ENCODE measurements at regions not wholly inside any gene's neighbourhood (a gene's known extent, or its start where the extent isn't known, plus 50 kb on each side); places are given as distances from the start of the nearest gene placed in this dataset.

DNA sequence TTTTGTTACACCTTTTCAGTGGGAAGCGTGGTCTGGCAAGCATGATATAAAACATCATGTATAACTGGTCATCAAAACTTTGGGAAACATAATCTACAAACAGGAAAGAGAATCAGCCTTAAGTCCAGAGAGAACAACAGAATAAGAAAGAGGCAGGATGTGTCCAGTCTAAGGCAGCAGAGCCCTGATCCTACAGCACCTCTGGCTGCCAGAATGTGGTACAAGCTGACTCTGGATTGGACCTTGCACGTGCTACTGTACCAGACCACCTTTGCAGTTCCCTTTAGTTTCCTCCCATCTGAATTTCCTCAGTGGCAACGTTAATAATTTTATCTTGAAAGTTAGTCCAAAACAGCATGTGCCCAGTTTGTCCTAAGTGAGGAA, 824.6 kb upstream of the IGFBP3 start:
- DNase-seq (ENCODE audit: low spot score in 2 of 2), result no peak
- Histone ChIP-seq H3K9me3 (no peaks in the 10 kb centered on the region), H3K36me3 (no peaks in the 10 kb centered on the region), H3K4me3 (no peak overlapping the region), H3K4me1 (peaks cover 0 to 4% (median 0%) of the 10 kb centered on the region in 4 donors), H3K27me3 (no peaks in the 10 kb centered on the region), H3K27ac (no peak overlapping the region)
- TF ChIP-seq POLR2A (IDR thresholded peaks at IDR 0.05), result no peak
- no peak for TF ChIP-seq EP300 (IDR thresholded peaks at IDR 0.05)
- TF ChIP-seq, protein P1, sequence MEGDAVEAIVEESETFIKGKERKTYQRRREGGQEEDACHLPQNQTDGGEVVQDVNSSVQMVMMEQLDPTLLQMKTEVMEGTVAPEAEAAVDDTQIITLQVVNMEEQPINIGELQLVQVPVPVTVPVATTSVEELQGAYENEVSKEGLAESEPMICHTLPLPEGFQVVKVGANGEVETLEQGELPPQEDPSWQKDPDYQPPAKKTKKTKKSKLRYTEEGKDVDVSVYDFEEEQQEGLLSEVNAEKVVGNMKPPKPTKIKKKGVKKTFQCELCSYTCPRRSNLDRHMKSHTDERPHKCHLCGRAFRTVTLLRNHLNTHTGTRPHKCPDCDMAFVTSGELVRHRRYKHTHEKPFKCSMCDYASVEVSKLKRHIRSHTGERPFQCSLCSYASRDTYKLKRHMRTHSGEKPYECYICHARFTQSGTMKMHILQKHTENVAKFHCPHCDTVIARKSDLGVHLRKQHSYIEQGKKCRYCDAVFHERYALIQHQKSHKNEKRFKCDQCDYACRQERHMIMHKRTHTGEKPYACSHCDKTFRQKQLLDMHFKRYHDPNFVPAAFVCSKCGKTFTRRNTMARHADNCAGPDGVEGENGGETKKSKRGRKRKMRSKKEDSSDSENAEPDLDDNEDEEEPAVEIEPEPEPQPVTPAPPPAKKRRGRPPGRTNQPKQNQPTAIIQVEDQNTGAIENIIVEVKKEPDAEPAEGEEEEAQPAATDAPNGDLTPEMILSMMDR (IDR thresholded peaks at IDR 0.05), result no peak
- WGBS, 2 donors, result 67 to 78% methylated on average over 3 of the region's 3 CpGs

DNA sequence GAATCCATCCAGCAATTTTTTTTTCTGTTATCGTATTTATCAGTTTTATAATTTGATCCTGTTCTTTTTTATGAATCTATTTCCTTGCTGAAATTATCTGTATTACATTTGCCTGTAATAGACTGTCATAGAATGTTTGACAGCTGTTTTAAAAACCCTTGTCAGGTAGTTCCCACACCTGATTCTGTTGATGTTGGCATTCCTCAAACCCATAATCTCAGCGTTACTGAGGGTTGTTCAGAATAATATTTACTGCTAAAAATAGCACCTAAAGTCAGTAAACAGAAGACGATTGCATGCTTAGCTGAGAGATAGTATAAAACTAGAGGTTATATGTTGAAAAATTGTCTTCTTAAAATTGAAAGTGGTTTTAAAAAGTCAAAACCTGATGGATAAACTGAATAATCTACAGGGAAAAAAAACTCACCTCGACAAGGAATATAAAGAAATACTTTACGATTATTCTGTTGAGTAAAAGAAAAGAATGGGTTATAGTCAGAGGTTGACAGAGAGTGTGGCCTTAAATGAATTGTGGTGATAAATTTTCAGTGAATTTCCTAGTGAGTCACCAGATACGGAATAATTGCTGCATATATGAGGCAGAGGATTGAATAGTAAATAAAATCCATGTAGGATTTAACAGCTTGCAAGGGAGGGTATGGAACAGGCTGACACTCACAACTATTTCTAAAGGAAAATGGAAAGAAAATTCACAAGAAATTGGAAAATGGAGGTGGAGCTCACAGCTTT, 824.1 kb upstream of the IGFBP3 start:
- Histone ChIP-seq H3K27ac (no peak overlapping the region), H3K4me3 (no peak overlapping the region), H3K4me1 (peaks cover 0 to 4% (median 0%) of the 10 kb centered on the region in 4 donors), H3K36me3 (no peaks in the 10 kb centered on the region), H3K9me3 (no peaks in the 10 kb centered on the region), H3K27me3 (no peaks in the 10 kb centered on the region)
- TF ChIP-seq, protein P1 (IDR thresholded peaks at IDR 0.05), result no peak
- TF ChIP-seq EP300 (IDR thresholded peaks at IDR 0.05) (no peak), POLR2A (IDR thresholded peaks at IDR 0.05) (no peak)
- no peak for DNase-seq (ENCODE audit: low spot score in 2 of 2)
- WGBS, 2 donors, result 70 to 71% methylated on average over 6 of the region's 6 CpGs

DNA sequence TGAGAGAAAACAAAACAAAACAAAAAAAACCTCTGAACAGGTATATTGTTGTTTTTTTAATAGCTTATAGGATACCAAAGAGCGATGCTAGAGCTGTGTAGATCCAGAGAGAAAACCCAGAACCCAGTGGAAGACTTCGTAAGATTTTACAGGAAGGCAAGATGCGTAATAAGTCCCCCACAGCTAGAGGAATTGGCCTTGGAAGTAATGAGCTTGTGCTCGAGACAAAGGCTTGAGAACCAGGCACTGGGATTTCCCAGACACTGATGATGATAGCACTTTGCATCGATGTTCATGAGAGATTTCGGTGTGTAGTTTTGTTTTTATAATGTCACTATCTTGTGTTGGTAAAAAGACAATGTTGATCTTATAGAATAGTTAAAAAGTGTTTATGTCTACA, 821.5 kb upstream of the IGFBP3 start:
- no peak overlapping the region for H3K27ac ChIP-seq
- H3K36me3 ChIP-seq, result no peaks in the 10 kb centered on the region
- no peaks in the 10 kb centered on the region for H3K9me3 ChIP-seq
- H3K27me3 ChIP-seq, result no peaks in the 10 kb centered on the region
- TF ChIP-seq EP300 (IDR thresholded peaks at IDR 0.05) (no peak), POLR2A (IDR thresholded peaks at IDR 0.05) (no peak)
- TF ChIP-seq, protein P1 (IDR thresholded peaks at IDR 0.05), result no peak
- 69% methylated on average over 6 of the region's 6 CpGs for WGBS, 2 donors
- no peak overlapping the region for H3K4me3 ChIP-seq
- no peaks in the 10 kb centered on the region for H3K4me1 ChIP-seq
- DNase-seq (ENCODE audit: low spot score in 2 of 2), result no peak

DNA sequence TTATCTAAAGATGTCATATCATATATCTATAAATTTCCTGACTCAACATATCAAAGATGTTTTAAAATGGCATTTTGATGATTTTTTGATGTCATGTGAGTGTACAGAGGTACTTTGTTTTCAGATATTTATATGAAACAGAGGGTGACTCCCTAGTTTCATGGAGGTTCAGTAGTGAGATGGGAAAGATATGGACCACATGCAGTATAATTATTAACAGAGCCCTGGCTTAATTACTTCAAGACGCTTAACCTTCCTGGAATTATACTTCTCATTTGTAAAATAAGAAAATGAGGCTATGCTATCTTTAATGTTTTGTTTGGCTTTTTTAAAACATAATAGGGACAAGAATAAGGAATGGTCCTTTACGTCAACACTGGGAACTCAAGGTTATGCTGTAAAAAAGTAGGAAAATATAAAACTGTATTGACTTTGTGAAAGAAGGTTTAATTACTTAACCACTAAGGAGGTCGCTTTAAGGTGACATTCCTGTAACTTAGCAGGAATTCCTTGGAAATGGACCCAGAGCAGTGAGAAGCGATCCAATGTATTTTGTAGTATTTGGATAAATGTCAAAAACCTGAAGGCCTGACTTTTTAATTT, 821.0 kb upstream of the IGFBP3 start:
- no peak for TF ChIP-seq EP300 (IDR thresholded peaks at IDR 0.05)
- no peak for TF ChIP-seq POLR2A (IDR thresholded peaks at IDR 0.05)
- TF ChIP-seq, protein P1 (IDR thresholded peaks at IDR 0.05), result no peak
- Histone ChIP-seq H3K4me3 (no peak overlapping the region), H3K9me3 (no peaks in the 10 kb centered on the region), H3K36me3 (no peaks in the 10 kb centered on the region), H3K27ac (no peak overlapping the region), H3K27me3 (no peaks in the 10 kb centered on the region), H3K4me1 (no peaks in the 10 kb centered on the region)
- 62 to 70% methylated on average over 4 of the region's 4 CpGs for WGBS, 2 donors
- no peak for DNase-seq (ENCODE audit: low spot score in 2 of 2)

DNA sequence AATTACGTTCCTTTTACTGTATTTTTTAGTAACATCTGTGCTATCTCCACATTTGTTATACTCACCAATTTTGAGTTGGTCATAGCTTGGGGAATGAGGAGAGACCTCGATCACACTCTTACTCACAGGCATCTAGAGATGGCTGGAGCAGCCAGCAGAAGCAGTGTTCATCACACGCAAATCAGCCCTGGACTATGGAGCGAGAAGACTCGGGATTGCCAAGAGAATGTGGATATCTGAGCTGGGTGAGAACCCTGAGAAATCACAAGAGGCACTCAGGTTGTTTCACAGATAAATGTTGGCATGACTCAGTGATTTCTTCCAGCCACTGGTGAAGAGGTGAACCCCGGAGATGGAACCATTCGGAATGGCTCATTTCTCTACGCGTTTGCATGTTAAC, 820.1 kb upstream of the IGFBP3 start:
- Histone ChIP-seq H3K27me3 (no peaks in the 10 kb centered on the region), H3K36me3 (no peaks in the 10 kb centered on the region), H3K4me3 (no peak overlapping the region), H3K9me3 (no peaks in the 10 kb centered on the region), H3K4me1 (no peaks in the 10 kb centered on the region), H3K27ac (no peak overlapping the region)
- DNase-seq (ENCODE audit: low spot score in 2 of 2), result no peak
- WGBS, 2 donors, result 81 to 82% methylated on average over 9 of the region's 9 CpGs
- TF ChIP-seq POLR2A (IDR thresholded peaks at IDR 0.05) (no peak), EP300 (IDR thresholded peaks at IDR 0.05) (no peak)
- TF ChIP-seq, protein P1 (IDR thresholded peaks at IDR 0.05), result no peak
